ENCODE measurements at regions not wholly inside any gene's neighbourhood (a gene's known extent, or its start where the extent isn't known, plus 50 kb on each side); places are given as distances from the start of the nearest gene placed in this dataset.

GRCh38 chr19:30802424-30803013 lies 430.3 kb downstream of the ZNF536 start:
- TF ChIP-seq, protein P1, sequence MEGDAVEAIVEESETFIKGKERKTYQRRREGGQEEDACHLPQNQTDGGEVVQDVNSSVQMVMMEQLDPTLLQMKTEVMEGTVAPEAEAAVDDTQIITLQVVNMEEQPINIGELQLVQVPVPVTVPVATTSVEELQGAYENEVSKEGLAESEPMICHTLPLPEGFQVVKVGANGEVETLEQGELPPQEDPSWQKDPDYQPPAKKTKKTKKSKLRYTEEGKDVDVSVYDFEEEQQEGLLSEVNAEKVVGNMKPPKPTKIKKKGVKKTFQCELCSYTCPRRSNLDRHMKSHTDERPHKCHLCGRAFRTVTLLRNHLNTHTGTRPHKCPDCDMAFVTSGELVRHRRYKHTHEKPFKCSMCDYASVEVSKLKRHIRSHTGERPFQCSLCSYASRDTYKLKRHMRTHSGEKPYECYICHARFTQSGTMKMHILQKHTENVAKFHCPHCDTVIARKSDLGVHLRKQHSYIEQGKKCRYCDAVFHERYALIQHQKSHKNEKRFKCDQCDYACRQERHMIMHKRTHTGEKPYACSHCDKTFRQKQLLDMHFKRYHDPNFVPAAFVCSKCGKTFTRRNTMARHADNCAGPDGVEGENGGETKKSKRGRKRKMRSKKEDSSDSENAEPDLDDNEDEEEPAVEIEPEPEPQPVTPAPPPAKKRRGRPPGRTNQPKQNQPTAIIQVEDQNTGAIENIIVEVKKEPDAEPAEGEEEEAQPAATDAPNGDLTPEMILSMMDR (IDR thresholded peaks at IDR 0.05; ENCODE audit: poor library complexity) = no peak
- TF ChIP-seq EZH2 (IDR thresholded peaks at IDR 0.05; ENCODE audit: borderline replicate concordance) = no peak

Measured in hepatocyte (in vitro differentiated cells).